Activated T-cell treated with anti-CD3 and anti-CD28 coated beads, Interleukin-2, amount 50 U/mL, for 4 hours (primary cell): ENCODE measurements at regions not wholly inside any gene's neighbourhood (a gene's known extent, or its start where the extent isn't known, plus 50 kb on each side); places are given as distances from the start of the nearest gene placed in this dataset.
"Not testable (repeated sequence)": the region's sequence is repeated elsewhere in the genome, so short reads cannot be mapped to it uniquely, and the experiment has no call there.

Experiments
- ATAC-seq, 2 donors: fragments of 200-7000 bp; cut with Tn5 transposase; one replicate each; pipeline ENCODE4 v1.10.0; 2021
- DNase-seq: peaks from one replicate; pipeline ENCODE4 v3.0.0-alpha.2; 2020
- H3K27me3 Mint-ChIP-seq: one replicate; pipeline ENCODE4 v1.8.0; 2021; ENCODE audit warnings: low read depth, mixed read lengths
- H3K36me3 Mint-ChIP-seq: one replicate; pipeline ENCODE4 v1.8.0; 2022; ENCODE audit warnings: mixed read lengths; ENCODE audit not compliant: insufficient read depth
- H3K4me1 Mint-ChIP-seq: one replicate; pipeline ENCODE4 v1.8.0; 2021; ENCODE audit warnings: low read depth, mixed read lengths
- H3K4me3 Mint-ChIP-seq: one replicate; pipeline ENCODE4 v1.8.0; 2021; ENCODE audit warnings: mild to moderate bottlenecking, moderate library complexity, mixed read lengths
- H3K9me3 Mint-ChIP-seq: one replicate; pipeline ENCODE4 v1.8.0; 2021; ENCODE audit warnings: mixed read lengths

- not testable (repeated sequence) for H3K27me3 Mint-ChIP-seq, H3K4me3 Mint-ChIP-seq, H3K4me1 Mint-ChIP-seq, H3K36me3 Mint-ChIP-seq, H3K9me3 Mint-ChIP-seq, ATAC-seq, DNase-seq
These were observed 70.4 kb upstream of the AGAP9 start for GRCh38 chr10:47593805-47594204.

DNA sequence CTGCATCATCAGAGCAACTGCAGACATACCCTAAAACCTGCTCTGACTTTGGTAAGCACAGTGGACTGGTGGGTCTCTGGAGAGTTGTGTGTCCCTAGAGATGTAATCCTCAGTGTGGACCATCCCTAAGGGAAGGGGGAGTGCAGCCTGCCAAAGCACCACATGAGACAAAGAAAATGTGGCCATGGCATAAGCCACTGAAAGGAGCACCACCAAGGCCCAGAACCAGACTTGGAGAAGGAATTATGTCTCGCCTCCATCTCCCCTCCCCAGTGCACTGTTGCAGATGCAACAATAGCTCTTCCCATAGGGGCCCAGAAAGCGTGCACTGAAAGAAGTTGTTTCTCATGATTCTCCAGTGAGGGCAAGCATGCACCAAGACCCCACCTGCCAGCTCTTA is 69.7 kb upstream of the AGAP9 start:
- not testable (repeated sequence) for H3K4me3 Mint-ChIP-seq

GRCh38 chr10:47590956-47591355 is 67.5 kb upstream of the AGAP9 start:
- H3K4me3 Mint-ChIP-seq, ATAC-seq, H3K36me3 Mint-ChIP-seq, H3K4me1 Mint-ChIP-seq, H3K27me3 Mint-ChIP-seq, DNase-seq, H3K9me3 Mint-ChIP-seq: not testable (repeated sequence)

More for the DNA sequence above, 69.7 kb upstream of the AGAP9 start:
- H3K27me3 Mint-ChIP-seq, H3K36me3 Mint-ChIP-seq, H3K4me1 Mint-ChIP-seq, ATAC-seq, DNase-seq, H3K9me3 Mint-ChIP-seq: not testable (repeated sequence)

DNA sequence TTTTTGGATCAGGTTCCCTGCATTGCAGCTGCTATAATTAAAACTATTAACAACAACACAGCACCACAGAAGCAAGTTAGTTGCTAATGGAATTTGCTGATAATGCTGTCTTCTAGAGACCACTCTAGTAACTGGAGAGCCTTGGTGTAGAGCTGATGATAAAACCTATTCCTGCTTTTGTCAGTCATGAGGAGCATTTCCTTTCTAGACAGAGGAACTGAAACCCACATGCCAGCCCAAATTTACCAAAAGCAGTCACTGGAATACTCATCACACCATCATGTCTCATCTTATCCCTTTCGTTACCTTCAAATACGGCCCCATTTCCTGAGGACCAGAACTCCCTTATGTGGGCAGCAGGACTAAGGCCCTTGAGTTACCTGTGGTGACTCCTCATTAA is 67.1 kb upstream of the AGAP9 start:
- not testable (repeated sequence) for H3K9me3 Mint-ChIP-seq, ATAC-seq, H3K27me3 Mint-ChIP-seq, H3K4me3 Mint-ChIP-seq, DNase-seq, H3K4me1 Mint-ChIP-seq, H3K36me3 Mint-ChIP-seq

DNA sequence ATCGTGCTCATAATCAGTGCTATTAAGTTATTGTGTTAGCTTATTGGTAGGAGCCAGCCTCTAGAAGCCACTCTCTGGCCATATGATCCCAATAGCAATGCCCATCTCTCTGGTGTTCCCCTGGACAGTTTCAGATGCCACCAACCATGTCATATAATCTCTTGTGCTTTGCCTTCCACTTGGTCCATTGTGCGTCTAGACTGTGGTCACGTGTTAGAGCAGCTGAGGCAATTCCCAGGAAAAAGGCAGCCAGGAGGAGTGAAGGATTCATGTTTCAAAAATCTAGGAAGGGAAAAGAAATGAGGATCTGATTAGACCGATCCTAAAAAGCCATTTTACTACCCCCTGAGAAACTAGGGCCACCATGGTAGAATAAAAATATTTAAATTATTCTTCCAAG is 58.6 kb upstream of the AGAP9 start:
- not testable (repeated sequence) for H3K4me1 Mint-ChIP-seq, ATAC-seq, H3K9me3 Mint-ChIP-seq, H3K4me3 Mint-ChIP-seq, H3K36me3 Mint-ChIP-seq, H3K27me3 Mint-ChIP-seq, DNase-seq

DNA sequence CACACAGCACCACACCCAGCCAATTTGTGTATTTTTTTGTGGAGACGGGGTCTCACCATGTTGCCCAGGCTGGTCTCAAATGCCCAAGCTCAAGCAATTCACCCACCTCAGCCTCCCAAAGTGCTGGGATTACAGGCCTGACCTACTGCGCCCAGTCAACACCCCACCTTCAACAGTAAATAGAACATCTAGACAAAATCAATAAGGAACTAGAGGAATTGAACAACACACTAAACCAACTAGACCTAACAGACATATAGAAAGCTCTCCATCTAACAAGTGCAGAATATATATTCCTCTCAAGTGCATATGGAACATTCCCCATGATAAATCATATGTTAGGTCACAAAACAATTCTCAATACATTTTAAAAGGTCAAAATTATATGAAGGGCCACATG is 56.6 kb upstream of the AGAP9 start:
- H3K4me3 Mint-ChIP-seq: not testable (repeated sequence)

GRCh38 chr10:47578547-47578946 is 55.1 kb upstream of the AGAP9 start:
- DNase-seq: not testable (repeated sequence)

More for the DNA sequence above, 56.6 kb upstream of the AGAP9 start:
- not testable (repeated sequence) for ATAC-seq, H3K36me3 Mint-ChIP-seq, H3K27me3 Mint-ChIP-seq, H3K9me3 Mint-ChIP-seq, H3K4me1 Mint-ChIP-seq, DNase-seq

More at GRCh38 chr10:47578547-47578946, 55.1 kb upstream of the AGAP9 start:
- H3K4me1 Mint-ChIP-seq, H3K27me3 Mint-ChIP-seq, H3K36me3 Mint-ChIP-seq, H3K4me3 Mint-ChIP-seq, ATAC-seq, H3K9me3 Mint-ChIP-seq: not testable (repeated sequence)
